ENCODE measurements at regions not wholly inside any gene's neighbourhood (a gene's known extent, or its start where the extent isn't known, plus 50 kb on each side); places are given as distances from the start of the nearest gene placed in this dataset.

- TF ChIP-seq EZH2 (IDR thresholded peaks at IDR 0.05; ENCODE audit: borderline replicate concordance, low read depth, low read length, severe bottlenecking) (no peak), CTCF (IDR thresholded peaks at IDR 0.05; ENCODE audit: extremely low read depth in 1 of 2, insufficient read depth in 1 of 2, low read depth in 1 of 2, low read length in 2 of 2) (no peak), POLR2A (IDR thresholded peaks at IDR 0.05; ENCODE audit: low read depth, low read length) (no peak), MAX (IDR thresholded peaks at IDR 0.05; ENCODE audit: insufficient read depth, insufficient read length) (no peak), GATA2 (IDR thresholded peaks at IDR 0.05; ENCODE audit: insufficient read depth, insufficient read length, low read depth, low read length) (no peak), MYC (IDR thresholded peaks at IDR 0.05; ENCODE audit: low read depth, low read length) (no peak), FOS (IDR thresholded peaks at IDR 0.05; ENCODE audit: borderline replicate concordance, insufficient read depth, low read length) (no peak), POLR2AphosphoS5 (IDR thresholded peaks at IDR 0.05; ENCODE audit: insufficient read depth, low read depth, low read length) (no peak)
Measured at GRCh38 chr3:153273767-153274435, 111.9 kb downstream of the RAP2B start.
